Fibroblast of the aortic adventitia (primary cell): ENCODE measurements at regions not wholly inside any gene's neighbourhood (a gene's known extent, or its start where the extent isn't known, plus 50 kb on each side); places are given as distances from the start of the nearest gene placed in this dataset.

ENCODE experiments used
- DNase-seq: peaks from one replicate; pipeline ENCODE4 v3.0.0-alpha.2; 2010; ENCODE audit warnings: low read depth
- H3K4me3 ChIP-seq: 2 replicates; pipeline ENCODE4 v1.5.1; 2011; ENCODE audit warnings: low read depth, mild to moderate bottlenecking, control low read depth, low read length, moderate library complexity
- CTCF ChIP-seq: IDR thresholded peaks from 2 replicates; pipeline ENCODE4 v1.5.1; 2011; ENCODE audit warnings: mild to moderate bottlenecking, low read length, control low read depth, inconsistent platforms; ENCODE audit not compliant: insufficient read depth

- no peak for TF ChIP-seq CTCF
- H3K4me3 ChIP-seq, result no peak overlapping the region
- no peak for DNase-seq
Measured at GRCh38 chr3:56932866-56933265, 127.6 kb upstream of the SPATA12 start.

DNA sequence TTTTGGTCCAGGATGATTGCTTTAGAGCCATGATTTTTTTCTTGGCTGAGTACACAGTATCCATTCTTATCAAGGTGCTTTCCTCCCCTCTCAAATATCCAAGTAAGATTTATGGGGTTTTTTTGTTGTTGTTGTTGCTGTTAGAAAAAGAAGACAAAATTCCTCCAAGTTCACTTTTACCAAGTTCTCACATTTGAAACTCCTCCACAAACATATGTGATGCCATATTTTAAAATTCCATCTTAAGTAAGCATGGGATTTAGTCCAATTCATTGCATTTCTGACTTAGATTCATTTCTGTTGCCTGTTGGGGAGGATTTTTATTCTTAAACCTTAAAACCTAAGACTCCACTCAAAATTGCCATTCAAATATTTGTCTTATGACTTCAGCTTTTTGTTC, 128.6 kb upstream of the SPATA12 start:
- no peak for DNase-seq
- H3K4me3 ChIP-seq, result no peak overlapping the region
- no peak for TF ChIP-seq CTCF

GRCh38 chr3:56930706-56931105, 129.0 kb upstream of the ARHGEF3 start:
- DNase-seq, result no peak
- H3K4me3 ChIP-seq, result no peak overlapping the region
- no peak for TF ChIP-seq CTCF

DNA sequence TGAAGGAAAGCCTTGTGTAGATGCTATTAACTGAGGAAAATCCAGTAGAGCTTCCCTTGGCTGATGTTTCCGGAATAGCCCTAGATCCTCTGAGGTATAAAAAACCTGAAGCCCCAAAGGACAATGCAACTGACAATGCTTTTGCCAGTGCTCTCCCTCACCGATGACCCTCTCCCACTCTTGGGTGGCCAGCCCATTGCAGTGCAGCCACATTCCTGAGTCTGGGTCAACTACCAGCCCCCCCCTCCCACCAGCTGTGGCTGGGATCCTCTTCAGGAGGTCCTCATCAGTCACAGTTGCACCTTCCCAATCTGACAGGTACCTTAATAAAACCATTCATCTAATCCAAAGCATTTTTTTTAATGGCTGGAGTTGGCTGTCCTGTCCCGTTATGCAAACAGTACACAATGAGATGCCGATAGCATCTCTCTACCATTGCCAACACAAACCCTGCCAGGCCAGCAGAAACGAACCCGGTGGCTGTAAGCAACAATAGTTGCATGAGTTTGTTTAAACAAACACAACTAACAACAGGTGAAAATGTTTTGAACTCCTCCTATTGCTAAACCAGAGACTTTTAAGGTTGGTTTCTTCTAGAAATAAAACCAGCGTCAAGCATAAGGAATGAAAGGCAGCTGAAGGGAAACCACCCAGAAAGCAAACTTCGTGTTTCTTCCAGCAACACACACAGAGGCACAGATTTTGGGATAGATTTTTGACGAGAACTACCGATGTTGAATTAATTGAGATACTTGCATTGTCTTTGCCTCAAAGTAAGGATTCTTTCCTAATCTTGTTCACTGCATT, 128.3 kb upstream of the ARHGEF3 start:
- H3K4me3 ChIP-seq, result no peak overlapping the region
- peak; percentile 50 for DNase-seq
- TF ChIP-seq CTCF, result no peak

GRCh38 chr3:56928379-56929068, 126.8 kb upstream of the ARHGEF3 start:
- H3K4me3 ChIP-seq, result no peak overlapping the region
- no peak for TF ChIP-seq CTCF
- peak; percentile 55 for DNase-seq

GRCh38 chr3:56927855-56928254, 126.1 kb upstream of the ARHGEF3 start:
- TF ChIP-seq CTCF, result no peak
- H3K4me3 ChIP-seq, result no peak overlapping the region
- no peak for DNase-seq

GRCh38 chr3:56926947-56927282, 125.2 kb upstream of the ARHGEF3 start:
- TF ChIP-seq CTCF, result no peak
- DNase-seq, result no peak
- H3K4me3 ChIP-seq, result no peak overlapping the region
